ENCODE measurements at regions not wholly inside any gene's neighbourhood (a gene's known extent, or its start where the extent isn't known, plus 50 kb on each side); places are given as distances from the start of the nearest gene placed in this dataset.

- Mint-ChIP-seq H3K4me3 (no peak overlapping the region), H3K27me3 (no peaks in the 10 kb centered on the region), H3K27ac (no peak overlapping the region), H3K36me3 (ENCODE audit: low read depth) (peaks cover 80% of the 10 kb centered on the region), H3K4me1 (ENCODE audit: low read depth) (peaks cover 40% of the 10 kb centered on the region), H3K9me3 (no peaks in the 10 kb centered on the region)
- ATAC-seq (ENCODE audit: poor library complexity) (no peak), DNase-seq (no peak)
- Histone ChIP-seq H3K27me3 (ENCODE audit: control insufficient read depth in 1 of 2, insufficient read depth in 2 of 2, low read length in 2 of 2) (no peaks in the 10 kb centered on the region), H3K36me3 (ENCODE audit: insufficient read depth, low read length) (peaks cover 35% of the 10 kb centered on the region), H3K4me1 (ENCODE audit: insufficient read depth, low read length) (peaks cover 5% of the 10 kb centered on the region), H3K27ac (ENCODE audit: low read depth in 1 of 2, low read length in 2 of 2) (no peak overlapping the region), H3K9me3 (ENCODE audit: control insufficient read depth in 1 of 2, insufficient read depth in 1 of 2, low read length in 2 of 2) (no peaks in the 10 kb centered on the region), H3K4me3 (ENCODE audit: low read length) (no peak overlapping the region)
- TF ChIP-seq CTCF (IDR thresholded peaks at IDR 0.05), result no peak
- CTCF ChIA-PET, result interaction anchor here (1.4 kb wide), 1 partner anchor 19 kb away, joined by 3 read pairs; no protein-coding TSS in a partner anchor
- intact Hi-C loops (cut with DNase I, micrococcal nuclease), result no loop called here
- POLR2A ChIA-PET, result interaction anchor here (1.1 kb wide), 1 partner anchor 13 kb away, joined by 4 read pairs; no protein-coding TSS in a partner anchor
These were observed 385.8 kb downstream of the KLF12 start for GRCh38 chr13:73748404-73748803.

GRCh38 chr13:73745190-73745589 is 389.0 kb downstream of the KLF12 start:
- no peak overlapping the region for H3K27ac Mint-ChIP-seq
- H3K4me1 Mint-ChIP-seq (ENCODE audit: low read depth), result peaks cover 62% of the 10 kb centered on the region
- CTCF ChIA-PET, result interaction anchor here (0.9 kb wide), 1 partner anchor 12 kb away, joined by 3 read pairs; no protein-coding TSS in a partner anchor
- H3K36me3 Mint-ChIP-seq (ENCODE audit: low read depth), result peaks cover 60% of the 10 kb centered on the region
- peaks cover 29% of the 10 kb centered on the region for H3K36me3 ChIP-seq (ENCODE audit: insufficient read depth, low read length)
- no peaks in the 10 kb centered on the region for H3K9me3 Mint-ChIP-seq
- ATAC-seq (ENCODE audit: poor library complexity) (no peak), DNase-seq (no peak)
- POLR2A ChIA-PET, result no interaction called here
- H3K27me3 ChIP-seq (ENCODE audit: control insufficient read depth in 1 of 2, insufficient read depth in 2 of 2, low read length in 2 of 2), result no peaks in the 10 kb centered on the region
- no peak overlapping the region for H3K4me3 ChIP-seq (ENCODE audit: low read length)
- H3K27me3 Mint-ChIP-seq, result no peaks in the 10 kb centered on the region
- intact Hi-C loops (cut with DNase I, micrococcal nuclease), result no loop called here
- no peak overlapping the region for H3K4me3 Mint-ChIP-seq
- peaks cover 8% of the 10 kb centered on the region for H3K4me1 ChIP-seq (ENCODE audit: insufficient read depth, low read length)
- H3K27ac ChIP-seq (ENCODE audit: low read depth in 1 of 2, low read length in 2 of 2), result no peak overlapping the region
- no peak for TF ChIP-seq CTCF (IDR thresholded peaks at IDR 0.05)
- H3K9me3 ChIP-seq (ENCODE audit: control insufficient read depth in 1 of 2, insufficient read depth in 1 of 2, low read length in 2 of 2), result no peaks in the 10 kb centered on the region

GRCh38 chr13:73742982-73743381 is 391.2 kb downstream of the KLF12 start:
- POLR2A ChIA-PET, result no interaction called here
- H3K36me3 ChIP-seq (ENCODE audit: insufficient read depth, low read length), result peaks cover 17% of the 10 kb centered on the region

More at GRCh38 chr13:73742982-73743381, 391.2 kb downstream of the KLF12 start:
- H3K27me3 ChIP-seq (ENCODE audit: control insufficient read depth in 1 of 2, insufficient read depth in 2 of 2, low read length in 2 of 2), result no peaks in the 10 kb centered on the region
- ATAC-seq (ENCODE audit: poor library complexity) (no peak), DNase-seq (no peak)
- H3K9me3 ChIP-seq (ENCODE audit: control insufficient read depth in 1 of 2, insufficient read depth in 1 of 2, low read length in 2 of 2), result no peaks in the 10 kb centered on the region
- Mint-ChIP-seq H3K27me3 (no peaks in the 10 kb centered on the region), H3K4me1 (ENCODE audit: low read depth) (peaks cover 66% of the 10 kb centered on the region), H3K4me3 (no peak overlapping the region), H3K27ac (peak overlapping the region; percentile 74), H3K9me3 (no peaks in the 10 kb centered on the region), H3K36me3 (ENCODE audit: low read depth) (peaks cover 39% of the 10 kb centered on the region)
- CTCF ChIA-PET, result no interaction called here
- no peak for TF ChIP-seq CTCF (IDR thresholded peaks at IDR 0.05)
- H3K4me3 ChIP-seq (ENCODE audit: low read length), result no peak overlapping the region
- H3K4me1 ChIP-seq (ENCODE audit: insufficient read depth, low read length), result peaks cover 8% of the 10 kb centered on the region
- intact Hi-C loops (cut with DNase I, micrococcal nuclease), result no loop called here
- no peak overlapping the region for H3K27ac ChIP-seq (ENCODE audit: low read depth in 1 of 2, low read length in 2 of 2)
